ENCODE measurements at regions not wholly inside any gene's neighbourhood (a gene's known extent, or its start where the extent isn't known, plus 50 kb on each side); places are given as distances from the start of the nearest gene placed in this dataset.

- ChIA-PET RAD21 (ENCODE audit: low non-redundant PET in 1 of 2, low total read pairs in 2 of 2, uncharacterized antibody in 2 of 2, unreplicated experiment in 2 of 2) (no interaction called here), POLR2A (no interaction called here), CTCF (no interaction called here)
- intact Hi-C loops (cut with micrococcal nuclease): no loop called here
- no peak for ATAC-seq
- H3K9me2 ChIP-seq (ENCODE audit: insufficient read depth): no peaks in the 10 kb centered on the region
- no peaks in the 10 kb centered on the region for H3K36me3 ChIP-seq (ENCODE audit: control insufficient read depth in 1 of 2, insufficient read depth in 2 of 2, low read length in 2 of 2)
- no peak overlapping the region for H3K4me3 ChIP-seq (replicated peaks in 1 of 2; ENCODE audit: low read depth in 1 of 2, low read length in 2 of 2)
- no peaks in the 10 kb centered on the region for H3K9me3 ChIP-seq (ENCODE audit: control insufficient read depth in 1 of 2, insufficient read depth in 1 of 2, low read depth in 1 of 2, low read length in 2 of 2)
- H3K4me2 ChIP-seq (ENCODE audit: low read length): no peak overlapping the region
- H3K9ac ChIP-seq (ENCODE audit: low read length): no peak overlapping the region
- no peak overlapping the region for H3K27ac ChIP-seq (ENCODE audit: low read depth, low read length)
- H3K79me2 ChIP-seq (ENCODE audit: insufficient read depth, low read length): no peaks in the 10 kb centered on the region
- BruUV-seq (replicated peaks): no TSS peak
- H3K4me1 ChIP-seq (ENCODE audit: control insufficient read depth in 1 of 2, insufficient read depth in 2 of 2, low read length in 2 of 2): peaks cover 18 to 29% of the 10 kb centered on the region in 2 experiments
- peaks cover 12% of the 10 kb centered on the region; the same call in 1 of the 2 replicates for H3K27me3 ChIP-seq (ENCODE audit: insufficient read depth, low read length)
- no peak overlapping the region for H2AFZ ChIP-seq (ENCODE audit: low read depth, low read length, poor library complexity, severe bottlenecking)
- no peak for DNase-seq (ENCODE audit: low read depth, low spot score)
- no peaks in the 10 kb centered on the region for H4K20me1 ChIP-seq (ENCODE audit: insufficient read depth)
- TF ChIP-seq CTCF (IDR thresholded peaks at IDR 0.05 in 2 of 3, conservative IDR thresholded peaks at IDR 0.05 in 1 of 3; ENCODE audit: borderline replicate concordance in 1 of 3, insufficient read depth in 1 of 3, low read depth in 2 of 3, low read length in 2 of 3) (no peak), TCF7L2 (IDR thresholded peaks at IDR 0.05; ENCODE audit: borderline replicate concordance, extremely low read depth, insufficient read depth, insufficient read length) (no peak), CEBPB (IDR thresholded peaks at IDR 0.05; ENCODE audit: low read depth) (no peak), SP1 (IDR thresholded peaks at IDR 0.05; ENCODE audit: low read depth) (no peak), SIN3A (IDR thresholded peaks at IDR 0.05; ENCODE audit: low read depth) (no peak), EZH2 (IDR thresholded peaks at IDR 0.05) (no peak), ZBTB33 (IDR thresholded peaks at IDR 0.05; ENCODE audit: extremely low read depth, insufficient replicate concordance, low read length) (no peak), EGR1 (IDR thresholded peaks at IDR 0.05; ENCODE audit: low read depth) (no peak), REST (IDR thresholded peaks at IDR 0.05; ENCODE audit: low read depth) (no peak), POLR2A (IDR thresholded peaks at IDR 0.05; ENCODE audit: borderline replicate concordance, extremely low read depth, insufficient read depth, insufficient read length) (no peak), SRF (IDR thresholded peaks at IDR 0.05; ENCODE audit: low read depth) (no peak), ZFX (IDR thresholded peaks at IDR 0.05) (no peak)
Observed at GRCh38 chr10:113322843-113323242, 230.0 kb upstream of the HABP2 start.
